ENCODE measurements at regions not wholly inside any gene's neighbourhood (a gene's known extent, or its start where the extent isn't known, plus 50 kb on each side); places are given as distances from the start of the nearest gene placed in this dataset.

DNA sequence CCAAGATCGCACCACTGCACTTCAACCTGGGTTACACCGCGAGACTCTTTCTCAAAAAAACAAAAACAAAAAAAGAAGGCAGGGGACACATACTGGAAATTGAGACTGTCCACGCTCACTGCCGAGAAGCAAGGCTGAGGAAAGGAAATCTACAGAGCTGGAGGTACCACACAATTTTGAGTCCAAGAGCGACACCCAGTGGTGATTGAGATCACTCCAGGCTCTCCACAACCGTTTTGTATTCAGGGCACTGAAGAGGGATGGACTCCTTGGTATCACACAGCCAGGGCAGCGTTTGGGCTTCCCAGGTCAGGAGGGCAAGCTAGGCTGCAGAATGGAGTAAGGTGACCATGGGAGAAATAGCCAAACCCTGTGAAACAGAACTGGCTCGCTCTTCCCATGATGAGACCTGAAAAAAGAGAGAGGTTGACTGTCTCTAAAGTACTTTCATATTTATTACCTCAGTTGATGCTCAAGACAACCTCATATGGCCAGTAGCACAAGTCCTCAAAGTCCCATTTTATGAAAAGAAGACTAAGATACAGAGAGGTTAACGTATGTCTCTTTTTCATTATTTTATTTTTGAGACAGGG, 74.5 kb upstream of the YPEL5 start:
- no peak for TF ChIP-seq YY1 (IDR thresholded peaks at IDR 0.05; ENCODE audit: low read depth)
- TF ChIP-seq, protein P1, sequence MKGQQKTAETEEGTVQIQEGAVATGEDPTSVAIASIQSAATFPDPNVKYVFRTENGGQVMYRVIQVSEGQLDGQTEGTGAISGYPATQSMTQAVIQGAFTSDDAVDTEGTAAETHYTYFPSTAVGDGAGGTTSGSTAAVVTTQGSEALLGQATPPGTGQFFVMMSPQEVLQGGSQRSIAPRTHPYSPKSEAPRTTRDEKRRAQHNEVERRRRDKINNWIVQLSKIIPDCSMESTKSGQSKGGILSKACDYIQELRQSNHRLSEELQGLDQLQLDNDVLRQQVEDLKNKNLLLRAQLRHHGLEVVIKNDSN (IDR thresholded peaks at IDR 0.05) = no peak
- TF ChIP-seq TCF12 (IDR thresholded peaks at IDR 0.05; ENCODE audit: low read depth) = no peak
- TF ChIP-seq NFIC (IDR thresholded peaks at IDR 0.05) = no peak
- TF ChIP-seq RAD21 (IDR thresholded peaks at IDR 0.05; ENCODE audit: low read depth) = peak; percentile 86
- TF ChIP-seq TEAD4 (IDR thresholded peaks at IDR 0.05) = no peak

DNA sequence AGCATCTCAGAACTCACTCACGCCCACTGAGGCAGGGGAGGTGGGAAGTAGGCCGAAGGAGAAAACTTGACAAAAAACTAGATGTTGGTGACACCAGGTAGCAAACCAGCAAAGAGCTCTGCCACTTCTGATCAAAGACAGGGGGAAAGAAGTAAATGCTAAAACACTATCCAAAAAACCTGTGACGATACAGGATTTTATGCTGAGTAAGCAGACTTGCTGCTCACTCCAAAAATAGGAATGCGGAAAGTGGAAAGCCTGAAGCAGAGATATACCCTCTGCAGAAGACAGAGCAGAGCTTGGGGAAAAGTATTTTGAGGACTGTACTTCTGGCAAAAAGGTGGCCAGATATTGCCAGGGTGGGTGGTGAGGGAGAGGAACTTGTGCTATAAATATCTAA, 73.3 kb upstream of the YPEL5 start:
- no peak for TF ChIP-seq RAD21 (IDR thresholded peaks at IDR 0.05; ENCODE audit: low read depth)
- TF ChIP-seq TAF1 (IDR thresholded peaks at IDR 0.05; ENCODE audit: low read depth) = no peak

DNA sequence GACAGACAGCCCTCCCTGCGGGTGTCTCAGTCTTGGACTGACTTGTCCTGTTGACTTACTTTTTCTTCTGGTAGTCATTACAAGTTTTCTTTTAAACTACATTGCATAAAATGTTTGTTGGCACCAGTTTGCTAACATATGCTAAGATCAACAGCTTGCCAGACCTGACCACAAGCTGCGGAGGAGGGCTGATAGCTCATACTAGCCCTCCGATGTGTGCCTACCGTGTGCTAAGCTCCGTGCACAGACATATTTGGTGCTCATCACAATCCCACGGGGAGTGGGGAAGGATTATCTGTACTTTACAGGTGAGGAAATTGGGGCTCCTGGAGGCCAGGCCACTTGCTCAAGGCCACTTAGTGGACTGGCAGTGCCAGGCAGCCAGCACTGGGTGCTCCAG, 72.8 kb upstream of the YPEL5 start:
- no peak for TF ChIP-seq RAD21 (IDR thresholded peaks at IDR 0.05; ENCODE audit: low read depth)
- TF ChIP-seq EP300 (IDR thresholded peaks at IDR 0.05; ENCODE audit: borderline replicate concordance) = no peak
- TF ChIP-seq ZBTB7A (IDR thresholded peaks at IDR 0.05; ENCODE audit: low read depth) = no peak
- no peak for TF ChIP-seq TCF12 (IDR thresholded peaks at IDR 0.05; ENCODE audit: low read depth)
- TF ChIP-seq YY1 (IDR thresholded peaks at IDR 0.05; ENCODE audit: low read depth) = no peak
- TF ChIP-seq FOXM1 (IDR thresholded peaks at IDR 0.05; ENCODE audit: borderline replicate concordance, low read depth) = no peak
- no peak for TF ChIP-seq NFIC (IDR thresholded peaks at IDR 0.05)
- no peak for TF ChIP-seq CEBPB (IDR thresholded peaks at IDR 0.05)
- no peak for TF ChIP-seq TAF1 (IDR thresholded peaks at IDR 0.05; ENCODE audit: low read depth)
- TF ChIP-seq TEAD4 (IDR thresholded peaks at IDR 0.05) = no peak
- no peak for TF ChIP-seq CREB1 (IDR thresholded peaks at IDR 0.05; ENCODE audit: low read depth)
- TF ChIP-seq EGR1 (IDR thresholded peaks at IDR 0.05) = no peak

DNA sequence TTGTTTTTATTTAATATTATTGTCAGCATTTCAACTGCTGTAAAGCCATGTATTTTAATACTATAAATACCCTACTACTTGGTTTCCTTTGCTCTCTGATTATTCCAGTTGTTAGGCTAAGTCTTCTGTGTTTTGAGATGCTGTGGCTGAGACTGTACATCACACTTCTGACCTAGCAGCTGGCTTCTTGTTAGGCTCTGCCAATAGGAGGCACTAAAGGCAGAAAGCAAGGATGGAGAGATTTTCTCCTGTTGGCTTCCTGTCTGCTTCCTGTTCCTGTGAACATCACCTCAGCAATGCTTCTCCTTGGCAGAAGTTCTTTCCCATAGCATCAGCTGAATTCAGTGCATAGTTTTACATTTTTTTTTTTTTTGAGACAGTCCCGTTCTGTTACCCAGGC, 68.3 kb upstream of the YPEL5 start:
- TF ChIP-seq TCF12 (IDR thresholded peaks at IDR 0.05; ENCODE audit: low read depth) (no peak), TEAD4 (IDR thresholded peaks at IDR 0.05) (no peak), EP300 (IDR thresholded peaks at IDR 0.05; ENCODE audit: borderline replicate concordance) (no peak), ZBTB7A (IDR thresholded peaks at IDR 0.05; ENCODE audit: low read depth) (no peak)
- TF ChIP-seq, protein P2, sequence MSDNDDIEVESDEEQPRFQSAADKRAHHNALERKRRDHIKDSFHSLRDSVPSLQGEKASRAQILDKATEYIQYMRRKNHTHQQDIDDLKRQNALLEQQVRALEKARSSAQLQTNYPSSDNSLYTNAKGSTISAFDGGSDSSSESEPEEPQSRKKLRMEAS (IDR thresholded peaks at IDR 0.05) = no peak

DNA sequence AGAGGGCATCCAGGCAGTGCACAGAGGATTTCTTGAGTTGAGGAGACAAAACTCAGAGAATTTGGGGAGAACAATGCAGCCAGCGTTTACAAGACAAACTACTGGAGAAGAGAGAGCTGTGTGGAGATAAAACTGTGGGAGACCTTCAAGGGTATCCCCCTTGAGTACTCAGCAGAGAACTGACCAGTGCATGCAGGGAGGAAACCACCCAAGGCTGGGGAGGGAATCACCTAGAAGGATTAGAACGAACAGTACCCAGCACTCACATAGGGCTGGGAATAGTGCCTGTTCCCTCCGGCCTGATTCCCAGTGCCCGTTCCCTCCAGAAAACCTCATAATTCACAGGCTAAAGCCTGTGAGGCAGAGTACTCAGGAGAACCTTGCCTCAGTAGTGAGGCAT, 61.9 kb upstream of the YPEL5 start:
- TF ChIP-seq, protein P1 (IDR thresholded peaks at IDR 0.05) = no peak

DNA sequence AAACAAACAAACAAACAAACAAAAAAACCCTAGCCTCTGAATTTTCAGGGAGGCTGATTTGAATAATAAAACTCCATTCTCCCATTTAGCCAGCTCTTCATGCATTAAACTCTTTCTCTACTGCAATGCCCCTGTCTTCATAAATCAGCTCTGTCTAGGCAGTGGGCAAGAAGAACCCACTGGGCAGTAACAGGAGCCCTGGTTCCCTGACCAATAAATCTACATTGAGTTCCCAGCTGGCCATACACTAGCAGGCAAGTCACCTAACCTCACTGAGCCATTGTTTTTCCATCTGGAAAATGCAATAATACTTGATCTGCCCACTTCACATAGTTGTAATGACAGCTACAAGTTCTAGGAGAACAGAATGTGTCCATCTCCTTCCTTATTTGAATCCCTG, 57.6 kb upstream of the YPEL5 start:
- TF ChIP-seq CEBPB (IDR thresholded peaks at IDR 0.05) = no peak
- TF ChIP-seq, protein P1 (IDR thresholded peaks at IDR 0.05) = no peak
- TF ChIP-seq FOXM1 (IDR thresholded peaks at IDR 0.05; ENCODE audit: borderline replicate concordance, low read depth) = no peak
- TF ChIP-seq TCF12 (IDR thresholded peaks at IDR 0.05; ENCODE audit: low read depth) = no peak
- TF ChIP-seq, protein P2 (IDR thresholded peaks at IDR 0.05) = no peak
- TF ChIP-seq CREB1 (IDR thresholded peaks at IDR 0.05; ENCODE audit: low read depth) = no peak
- no peak for TF ChIP-seq YY1 (IDR thresholded peaks at IDR 0.05; ENCODE audit: low read depth)
- no peak for TF ChIP-seq EP300 (IDR thresholded peaks at IDR 0.05; ENCODE audit: borderline replicate concordance)
- TF ChIP-seq TAF1 (IDR thresholded peaks at IDR 0.05; ENCODE audit: low read depth) = no peak
- no peak for TF ChIP-seq EGR1 (IDR thresholded peaks at IDR 0.05)
- no peak for TF ChIP-seq TEAD4 (IDR thresholded peaks at IDR 0.05)

DNA sequence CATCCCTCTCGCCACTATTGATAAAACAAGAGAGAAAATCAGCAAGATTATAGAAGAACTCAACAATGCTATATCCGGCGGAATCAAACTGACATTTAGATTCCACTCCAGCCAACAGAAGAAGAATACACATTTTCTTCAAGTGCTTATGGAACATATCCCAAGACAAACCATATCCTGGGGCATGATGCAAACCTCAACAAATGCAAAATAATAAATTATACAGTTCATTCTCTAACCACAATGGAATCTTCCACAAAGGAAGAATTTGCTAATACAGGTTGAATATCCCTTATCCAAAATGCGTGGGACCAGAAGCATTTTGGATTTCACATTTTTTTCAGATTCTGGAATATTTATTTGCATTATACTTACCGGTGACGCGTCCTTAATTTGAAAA, 51.4 kb upstream of the YPEL5 start:
- TF ChIP-seq, protein P2 (IDR thresholded peaks at IDR 0.05) = no peak
- no peak for TF ChIP-seq EGR1 (IDR thresholded peaks at IDR 0.05)
- TF ChIP-seq TCF12 (IDR thresholded peaks at IDR 0.05; ENCODE audit: low read depth) = no peak
- no peak for TF ChIP-seq ZBTB7A (IDR thresholded peaks at IDR 0.05; ENCODE audit: low read depth)
- TF ChIP-seq, protein P3, sequence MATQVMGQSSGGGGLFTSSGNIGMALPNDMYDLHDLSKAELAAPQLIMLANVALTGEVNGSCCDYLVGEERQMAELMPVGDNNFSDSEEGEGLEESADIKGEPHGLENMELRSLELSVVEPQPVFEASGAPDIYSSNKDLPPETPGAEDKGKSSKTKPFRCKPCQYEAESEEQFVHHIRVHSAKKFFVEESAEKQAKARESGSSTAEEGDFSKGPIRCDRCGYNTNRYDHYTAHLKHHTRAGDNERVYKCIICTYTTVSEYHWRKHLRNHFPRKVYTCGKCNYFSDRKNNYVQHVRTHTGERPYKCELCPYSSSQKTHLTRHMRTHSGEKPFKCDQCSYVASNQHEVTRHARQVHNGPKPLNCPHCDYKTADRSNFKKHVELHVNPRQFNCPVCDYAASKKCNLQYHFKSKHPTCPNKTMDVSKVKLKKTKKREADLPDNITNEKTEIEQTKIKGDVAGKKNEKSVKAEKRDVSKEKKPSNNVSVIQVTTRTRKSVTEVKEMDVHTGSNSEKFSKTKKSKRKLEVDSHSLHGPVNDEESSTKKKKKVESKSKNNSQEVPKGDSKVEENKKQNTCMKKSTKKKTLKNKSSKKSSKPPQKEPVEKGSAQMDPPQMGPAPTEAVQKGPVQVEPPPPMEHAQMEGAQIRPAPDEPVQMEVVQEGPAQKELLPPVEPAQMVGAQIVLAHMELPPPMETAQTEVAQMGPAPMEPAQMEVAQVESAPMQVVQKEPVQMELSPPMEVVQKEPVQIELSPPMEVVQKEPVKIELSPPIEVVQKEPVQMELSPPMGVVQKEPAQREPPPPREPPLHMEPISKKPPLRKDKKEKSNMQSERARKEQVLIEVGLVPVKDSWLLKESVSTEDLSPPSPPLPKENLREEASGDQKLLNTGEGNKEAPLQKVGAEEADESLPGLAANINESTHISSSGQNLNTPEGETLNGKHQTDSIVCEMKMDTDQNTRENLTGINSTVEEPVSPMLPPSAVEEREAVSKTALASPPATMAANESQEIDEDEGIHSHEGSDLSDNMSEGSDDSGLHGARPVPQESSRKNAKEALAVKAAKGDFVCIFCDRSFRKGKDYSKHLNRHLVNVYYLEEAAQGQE (IDR thresholded peaks at IDR 0.05; ENCODE audit: low read depth) = no peak
- TF ChIP-seq RAD21 (IDR thresholded peaks at IDR 0.05; ENCODE audit: low read depth) = no peak
- TF ChIP-seq EP300 (IDR thresholded peaks at IDR 0.05; ENCODE audit: borderline replicate concordance) = no peak
- no peak for TF ChIP-seq TEAD4 (IDR thresholded peaks at IDR 0.05)
- TF ChIP-seq NFIC (IDR thresholded peaks at IDR 0.05) = no peak
- no peak for TF ChIP-seq FOXM1 (IDR thresholded peaks at IDR 0.05; ENCODE audit: borderline replicate concordance, low read depth)
- TF ChIP-seq TAF1 (IDR thresholded peaks at IDR 0.05; ENCODE audit: low read depth) = no peak
- TF ChIP-seq CEBPB (IDR thresholded peaks at IDR 0.05) = no peak
- no peak for TF ChIP-seq YY1 (IDR thresholded peaks at IDR 0.05; ENCODE audit: low read depth)
- no peak for TF ChIP-seq CREB1 (IDR thresholded peaks at IDR 0.05; ENCODE audit: low read depth)
- TF ChIP-seq, protein P1 (IDR thresholded peaks at IDR 0.05) = no peak
